Smooth muscle cell of the brain vasculature (primary cell): ENCODE measurements at regions not wholly inside any gene's neighbourhood (a gene's known extent, or its start where the extent isn't known, plus 50 kb on each side); places are given as distances from the start of the nearest gene placed in this dataset.

ENCODE experiments used
- DNase-seq: peaks from one replicate; pipeline ENCODE4 v3.0.0-alpha.2; 2012; ENCODE audit warnings: low read depth, low spot score

DNA sequence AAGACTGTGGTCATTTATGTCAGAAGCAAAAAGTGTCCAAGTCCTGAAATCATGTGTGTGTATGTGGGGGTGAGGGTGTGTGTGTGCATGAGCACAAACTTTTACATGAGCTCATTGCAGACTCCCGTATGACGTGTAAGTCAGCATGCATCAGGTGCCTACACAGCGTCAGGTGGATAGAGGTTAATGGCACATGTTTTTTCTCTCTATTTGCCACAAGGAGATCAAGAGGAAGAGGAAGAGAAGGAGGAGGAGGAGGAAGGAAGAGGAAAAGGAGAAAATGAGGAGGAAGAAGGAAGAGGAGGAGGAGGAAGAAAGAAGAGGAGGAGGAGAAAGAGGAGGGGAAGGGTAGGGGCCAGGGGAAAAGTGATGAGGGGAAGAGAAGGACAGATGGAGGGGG lies 178.0 kb upstream of the DYNLRB2 start:
- no peak for DNase-seq

DNA sequence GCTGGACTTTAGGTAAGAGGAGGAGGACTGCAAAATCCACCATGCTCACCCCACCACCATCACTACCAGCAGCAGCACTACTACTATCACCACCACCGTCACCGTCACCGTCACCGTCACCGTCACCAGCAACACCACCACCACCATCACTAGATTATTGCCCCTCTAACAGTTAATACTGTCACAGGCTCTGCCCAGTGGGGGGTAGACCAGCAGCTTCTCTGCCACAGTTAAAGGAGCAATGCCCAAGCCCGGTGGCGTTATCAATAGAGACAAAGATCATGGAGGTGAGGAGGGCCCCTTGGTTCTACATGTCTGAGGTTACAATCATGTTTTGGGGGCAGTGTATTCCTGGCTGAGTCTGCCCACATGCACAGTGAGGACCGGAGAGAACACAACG lies 184.4 kb upstream of the DYNLRB2 start:
- DNase-seq = no peak

GRCh38 chr16:80355335-80355734 lies 185.5 kb upstream of the DYNLRB2 start:
- DNase-seq = no peak

DNA sequence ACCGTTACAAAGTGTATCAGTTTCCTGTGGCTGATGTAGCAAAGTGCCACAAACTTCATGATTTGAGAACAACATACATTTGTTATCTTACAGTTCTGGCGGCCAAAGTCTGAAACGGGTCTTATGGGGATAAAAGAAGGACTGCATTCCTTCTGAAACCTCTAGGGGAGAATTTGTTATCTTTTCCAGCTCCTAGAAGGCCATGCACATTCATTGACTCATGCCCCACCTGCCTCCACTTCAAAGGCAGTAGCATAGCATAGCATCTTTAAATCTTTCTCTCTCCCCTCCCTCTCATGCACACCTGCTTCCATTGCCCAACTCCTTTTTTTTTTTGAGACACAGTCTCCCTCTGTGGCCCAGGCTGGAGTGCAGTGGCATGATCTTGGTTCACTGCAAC lies 190.7 kb upstream of the DYNLRB2 start:
- no peak for DNase-seq

DNA sequence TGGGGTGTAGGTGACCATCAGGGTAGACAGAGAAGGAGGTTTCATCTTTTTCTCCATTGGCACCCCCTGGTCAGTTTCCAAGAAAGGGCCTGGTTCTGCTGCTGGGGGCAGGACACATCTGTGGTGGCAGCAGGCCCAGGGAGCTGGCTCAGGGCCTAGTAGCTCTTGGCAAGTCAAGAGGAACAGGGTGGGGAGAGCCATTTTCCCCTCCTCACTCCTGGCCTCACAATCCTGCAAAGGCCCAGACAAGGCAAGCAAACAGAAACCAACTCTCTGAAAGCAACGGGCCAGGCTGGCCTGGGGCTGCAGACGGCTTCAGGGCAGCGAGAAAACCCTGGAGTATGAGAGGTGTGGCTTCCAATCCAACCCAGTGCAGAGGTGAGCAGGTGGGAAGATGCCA lies 192.9 kb upstream of the DYNLRB2 start:
- DNase-seq = no peak

DNA sequence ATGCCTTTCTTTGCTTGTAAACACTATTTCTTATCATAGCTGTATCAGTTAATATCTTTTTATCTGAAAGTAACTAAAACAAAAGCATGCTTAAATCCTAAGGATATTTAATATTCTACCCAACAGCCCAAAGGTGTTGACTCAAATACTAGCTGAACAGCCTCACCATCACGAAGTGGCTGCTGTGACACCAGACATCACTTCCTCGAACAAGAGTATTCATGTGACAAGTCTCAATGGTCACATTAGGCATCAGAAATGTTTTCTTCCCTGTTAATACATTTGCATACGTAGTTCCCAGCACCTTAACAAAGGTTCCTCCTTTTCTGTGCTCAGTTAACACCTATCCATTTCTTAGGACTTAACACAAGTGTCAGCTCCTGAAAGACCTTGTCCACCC lies 193.8 kb upstream of the DYNLRB2 start:
- DNase-seq = no peak

DNA sequence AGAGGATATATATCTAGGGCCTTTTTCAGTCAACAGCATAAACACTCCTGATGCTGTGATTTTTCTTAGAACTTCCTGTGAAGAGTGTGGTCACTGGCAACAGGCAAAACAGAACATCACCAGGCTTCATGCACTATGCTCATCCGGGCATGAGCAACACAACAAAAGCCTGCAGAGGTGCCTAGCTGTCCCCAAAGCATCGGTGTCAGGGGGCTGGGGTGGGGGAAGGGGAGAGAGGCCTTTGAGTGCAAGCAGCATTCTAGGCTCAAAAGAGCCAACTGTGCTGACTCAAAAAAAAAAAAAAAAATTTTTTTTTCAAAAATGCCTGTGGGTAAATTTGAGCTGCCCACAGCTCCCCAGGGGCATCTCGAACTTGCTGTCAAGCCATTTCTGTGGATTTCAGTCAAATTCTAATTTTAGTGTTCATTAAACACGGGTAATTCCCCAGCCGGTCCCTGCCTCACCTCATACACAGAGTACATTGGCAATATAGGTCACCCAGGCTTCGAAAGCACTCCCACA lies 194.6 kb upstream of the DYNLRB2 start:
- DNase-seq = peak; percentile 9

DNA sequence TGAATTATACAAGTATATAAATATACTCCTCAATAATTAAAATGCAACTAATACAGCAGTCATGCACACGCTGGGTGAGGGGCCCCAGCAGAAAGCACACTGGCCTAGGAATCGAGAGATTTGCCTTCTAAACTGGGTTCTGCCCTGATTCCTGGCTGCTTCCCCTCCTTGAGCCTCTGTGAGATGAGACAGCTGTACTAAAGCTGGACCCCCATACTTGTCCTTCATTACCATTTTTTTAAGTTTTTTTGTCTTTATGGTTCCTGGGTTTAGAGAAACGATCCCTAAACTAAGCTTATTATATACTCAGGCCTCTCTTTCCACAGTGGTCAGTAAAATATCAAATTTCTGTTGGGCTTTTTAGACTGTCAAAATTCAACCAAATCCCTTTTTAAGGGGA lies 195.1 kb upstream of the DYNLRB2 start:
- DNase-seq = no peak

GRCh38 chr16:80344570-80344969 lies 196.2 kb upstream of the DYNLRB2 start:
- DNase-seq = no peak

DNA sequence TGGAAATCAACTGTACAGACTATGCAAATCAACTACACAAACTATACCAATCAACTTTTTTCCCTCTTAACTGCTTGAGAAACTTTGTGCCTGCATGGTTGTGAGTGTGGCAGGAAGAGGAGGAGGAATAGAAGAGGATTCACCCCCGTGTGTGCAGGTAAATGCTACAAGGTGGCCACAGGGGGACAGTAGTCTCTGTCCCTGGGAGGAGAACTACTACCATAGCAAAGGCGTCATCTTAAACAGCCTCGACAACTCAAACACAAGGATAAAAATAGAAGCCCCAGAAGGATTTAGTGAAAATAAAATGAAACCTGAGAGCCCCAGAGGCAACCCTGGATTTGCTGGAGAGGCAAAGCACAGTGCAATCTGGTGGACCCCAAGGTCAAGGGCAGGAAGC lies 199.5 kb upstream of the DYNLRB2 start:
- no peak for DNase-seq

DNA sequence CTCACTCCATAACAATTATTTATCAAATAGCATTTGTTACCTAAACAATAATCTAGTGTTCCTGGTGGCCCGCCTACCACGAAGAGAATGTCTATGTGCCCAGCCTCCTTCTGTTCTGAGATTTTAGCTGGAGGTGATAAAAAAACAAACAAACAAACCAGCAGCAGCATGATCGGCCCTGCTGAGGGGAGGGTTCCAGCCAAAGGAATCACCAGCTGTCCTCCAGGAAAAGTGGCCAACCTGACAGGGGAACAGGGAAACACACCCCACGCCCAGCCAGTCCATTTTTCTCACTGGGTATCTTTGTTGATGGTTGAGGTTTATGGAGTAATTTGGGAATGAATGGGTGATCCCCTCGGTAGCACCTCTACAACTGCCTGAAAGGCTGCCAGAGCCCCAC lies 203.0 kb upstream of the DYNLRB2 start:
- no peak for DNase-seq

DNA sequence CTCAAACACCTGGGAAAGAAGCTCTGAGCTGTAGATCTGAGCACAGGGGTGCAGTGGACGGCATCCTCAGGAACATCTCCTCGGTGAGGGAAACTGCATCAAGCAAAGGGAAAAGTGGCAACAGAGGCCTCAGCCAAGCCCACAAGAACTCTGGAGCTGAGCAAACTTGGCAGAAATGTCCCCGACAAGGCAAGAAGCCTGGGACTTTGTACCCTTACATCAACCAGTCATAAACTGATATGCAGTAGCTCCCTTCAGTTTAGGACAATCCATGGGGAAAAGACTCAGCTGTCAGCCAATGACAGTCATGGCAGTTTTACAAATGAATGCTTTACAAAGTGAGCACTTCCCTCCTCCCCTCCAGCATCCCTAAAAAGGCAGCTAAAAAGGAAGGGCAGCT lies 210.0 kb upstream of the DYNLRB2 start:
- DNase-seq = no peak

- DNase-seq = no peak
Measured at GRCh38 chr16:80330150-80330549, 210.6 kb upstream of the DYNLRB2 start.

DNA sequence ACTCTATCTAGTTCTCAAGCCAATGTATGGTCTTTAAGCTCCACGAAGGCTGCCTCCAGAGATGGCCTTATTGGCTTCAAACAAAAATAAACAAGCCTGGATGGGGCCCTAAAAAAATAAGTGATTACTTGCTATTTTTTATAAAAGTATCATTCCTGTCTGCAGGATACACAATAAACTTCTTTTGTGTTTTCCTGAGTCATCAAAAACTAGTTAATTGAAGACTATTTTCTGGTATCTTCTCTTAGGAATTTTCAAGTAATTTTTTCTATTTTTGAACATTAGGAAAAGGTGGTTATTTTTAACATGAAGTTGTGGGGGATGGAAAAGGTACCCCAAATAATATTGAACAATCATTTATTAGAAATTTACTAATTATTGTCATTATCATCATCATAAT lies 213.1 kb upstream of the DYNLRB2 start:
- DNase-seq = no peak

DNA sequence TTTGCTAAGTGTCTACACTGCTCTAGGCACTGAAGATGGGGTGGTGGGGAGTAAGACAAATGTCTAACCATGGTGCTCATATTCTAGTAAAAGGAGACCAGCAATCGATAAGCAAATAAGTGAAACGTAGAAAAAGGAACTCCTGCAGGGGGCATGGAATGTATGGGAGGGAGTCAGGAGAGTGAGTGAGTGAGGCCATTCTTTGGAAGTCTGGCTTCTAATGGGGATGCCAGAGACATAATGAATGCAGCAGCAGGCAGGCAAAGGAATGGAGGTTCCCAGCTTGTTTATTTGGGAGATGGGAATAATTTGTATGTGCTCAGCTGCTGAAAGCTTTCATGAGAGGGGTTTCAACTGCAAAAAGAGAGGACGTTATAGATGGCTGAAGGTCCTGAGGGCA lies 216.4 kb upstream of the DYNLRB2 start:
- DNase-seq = no peak

GRCh38 chr16:80323808-80324195 lies 217.0 kb upstream of the DYNLRB2 start:
- DNase-seq = no peak

GRCh38 chr16:80323187-80323807 lies 217.5 kb upstream of the DYNLRB2 start:
- no peak for DNase-seq

- DNase-seq = no peak
Measured at GRCh38 chr16:80319181-80319580, 221.6 kb upstream of the DYNLRB2 start.

GRCh38 chr16:80318107-80318506 lies 222.7 kb upstream of the DYNLRB2 start:
- no peak for DNase-seq

- no peak for DNase-seq
Measured at GRCh38 chr16:80317599-80318037, 223.2 kb upstream of the DYNLRB2 start.

GRCh38 chr16:80317116-80317515 lies 223.7 kb upstream of the DYNLRB2 start:
- DNase-seq = no peak

GRCh38 chr16:80314042-80314441 lies 226.8 kb upstream of the DYNLRB2 start:
- no peak for DNase-seq

DNA sequence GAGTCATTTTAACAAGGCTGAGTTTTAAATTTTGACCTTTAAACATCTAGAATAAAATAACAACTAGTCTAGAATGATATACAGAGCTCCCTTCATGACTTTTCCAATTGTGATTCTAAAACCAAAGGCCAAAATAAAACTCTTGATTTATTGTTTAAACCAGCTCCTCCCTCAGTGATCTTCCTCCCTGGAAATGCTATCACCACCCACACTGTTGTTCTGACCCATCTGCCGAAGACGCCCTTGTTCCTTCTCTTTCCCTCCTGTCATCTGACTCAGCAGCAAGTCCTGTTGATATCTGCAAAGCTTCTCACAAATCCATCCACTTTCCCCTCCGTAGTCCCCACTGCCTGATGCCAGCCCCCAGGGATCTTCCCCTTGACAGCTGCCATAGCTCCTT lies 231.6 kb upstream of the DYNLRB2 start:
- DNase-seq = no peak

DNA sequence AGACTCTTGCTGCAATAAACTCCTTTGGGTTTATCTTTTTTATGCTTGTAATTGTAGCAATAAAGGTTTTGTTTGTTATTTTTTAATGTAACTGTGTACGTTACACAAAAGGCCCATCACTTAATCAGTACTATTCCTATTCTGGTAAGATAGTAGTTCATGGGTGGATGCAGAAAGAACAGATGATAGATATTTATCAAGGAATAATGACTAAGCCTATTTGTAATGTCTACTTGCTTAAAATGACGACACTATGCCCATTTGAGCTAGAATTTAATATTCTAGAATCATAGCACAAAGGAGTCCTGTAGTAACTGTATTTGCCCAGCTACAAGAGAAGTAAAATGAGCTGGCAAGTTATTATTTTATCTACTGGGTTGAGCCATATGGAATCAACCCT lies 235.4 kb upstream of the DYNLRB2 start:
- DNase-seq = no peak
